Right lobe of liver (tissue), 6 donors: ENCODE measurements at regions not wholly inside any gene's neighbourhood (a gene's known extent, or its start where the extent isn't known, plus 50 kb on each side); places are given as distances from the start of the nearest gene placed in this dataset.

Experiments
- ATAC-seq, 4 donors: fragments of 200-7000 bp; cut with Tn5 transposase; one replicate each; pipeline ENCODE4 v1.9.1; 2020; ENCODE audit warnings: mild to moderate bottlenecking in 4 of 4, moderate library complexity in 4 of 4
- DNase-seq, 3 donors: peaks; one replicate each; pipeline ENCODE4 v3.0.0-alpha.2; 2020
- H3K27ac ChIP-seq, 3 donors: fragments of 200-600 bp; one replicate each; pipeline ENCODE4 v1.8.0; 2022
- H3K27me3 ChIP-seq, 2 donors: fragments of 200-600 bp; one replicate each; pipeline ENCODE4 v1.8.0; 2022
- H3K36me3 ChIP-seq, 4 donors: fragments of 200-600 bp; sonication (generic) in 1 of 4; one replicate each; pipeline versions ENCODE4 v1.5.1 to v1.8.0; 2017 to 2022; ENCODE audit warnings: control low read depth in 1 of 4
- H3K4me1 ChIP-seq, 4 donors: fragments of 200-600 bp; sonication (generic) in 1 of 4; one replicate each; pipeline versions ENCODE4 v1.5.1 to v1.8.0; 2017 to 2022; ENCODE audit warnings: control low read depth in 1 of 4
- H3K4me3 ChIP-seq, 3 donors: fragments of 200-600 bp; one replicate each; pipeline ENCODE4 v1.8.0; 2022
- H3K9me3 ChIP-seq, 4 donors: fragments of 200-600 bp; sonication (generic) in 1 of 4; one replicate each; pipeline versions ENCODE4 v1.5.1 to v1.8.0; 2017 to 2022; ENCODE audit warnings: control low read depth in 1 of 4
- CTCF ChIP-seq, 4 donors: fragments of 200-600 bp in 3 of 4; fragments of 450-650 bp in 1 of 4; IDR thresholded peaks; one replicate each; pipeline versions ENCODE4 v1.5.1 to v1.8.0; 2016 to 2022; ENCODE audit warnings: antibody characterized with exemption in 4 of 4, mild to moderate bottlenecking in 2 of 4
- POLR2A ChIP-seq: fragments of 450-650 bp; IDR thresholded peaks from one replicate; pipeline ENCODE4 v1.6.1; 2017; ENCODE audit warnings: antibody characterized with exemption, mild to moderate bottlenecking
- WGBS: methylation state at CpG from one replicate; pipeline ENCODE4 v1.1.6; 2018; ENCODE audit warnings: low coverage, low lambda C conversion rate; ENCODE audit not compliant: insufficient coverage; ENCODE audit errors: missing lambda C conversion rate; 5-methylcytosine and 5-hydroxymethylcytosine counted together
- intact Hi-C, 2 donors: fragments of 100-400 bp; cut with DNase I; formaldehyde crosslinking; loops; one replicate each; pipeline versions ENCODE4 v1.11.2 to v1.14.1; 2022
- donor health status: DM: no; HTN: yes; CAD: no.
- donor health status: DM: no; HTN: no; CAD: no.
- donor health status: DM: no; HTN: no; CAD: no.
- donor health status: DM: no; HTN: yes; CAD: no.
- donor health status: DM: no; HTN: yes; CAD: no.

GRCh38 chr18:77340815-77341214, 91.2 kb downstream of the GALR1 start:
- H3K9me3 ChIP-seq, result no peaks in the 10 kb centered on the region
- DNase-seq (no peak), ATAC-seq (no peak)
- H3K36me3 ChIP-seq, result no peaks in the 10 kb centered on the region
- WGBS, result 68% methylated on average over 3 of the region's 7 CpGs
- H3K27me3 ChIP-seq, result no peaks in the 10 kb centered on the region
- intact Hi-C loops, result no loop called here
- H3K27ac ChIP-seq, result no peak overlapping the region
- H3K4me1 ChIP-seq, result no peaks in the 10 kb centered on the region
- no peak for TF ChIP-seq POLR2A
- no peak for TF ChIP-seq CTCF (IDR thresholded peaks at IDR 0.05)
- no peak overlapping the region for H3K4me3 ChIP-seq

- intact Hi-C loops, result no loop called here
- TF ChIP-seq POLR2A (no peak), CTCF (IDR thresholded peaks at IDR 0.05) (no peak)
Measured at GRCh38 chr18:77341527-77342325, 92.1 kb downstream of the GALR1 start.

GRCh38 chr18:77342736-77343135, 93.1 kb downstream of the GALR1 start:
- intact Hi-C loops, result no loop called here
- no peak for ATAC-seq
- WGBS, result no CpG with 5 or more reads among the region's 10 CpGs
- Histone ChIP-seq H3K36me3 (no peaks in the 10 kb centered on the region), H3K4me1 (no peaks in the 10 kb centered on the region), H3K27me3 (no peaks in the 10 kb centered on the region), H3K27ac (no peak overlapping the region), H3K4me3 (no peak overlapping the region), H3K9me3 (no peaks in the 10 kb centered on the region)
- no peak for DNase-seq
- TF ChIP-seq POLR2A, result no peak
- no peak for TF ChIP-seq CTCF (IDR thresholded peaks at IDR 0.05)

More at GRCh38 chr18:77341527-77342325, 92.1 kb downstream of the GALR1 start:
- no peak overlapping the region for H3K4me3 ChIP-seq
- H3K27me3 ChIP-seq, result no peaks in the 10 kb centered on the region
- WGBS, result 67% methylated on average over 12 of the region's 17 CpGs
- no peaks in the 10 kb centered on the region for H3K9me3 ChIP-seq
- no peaks in the 10 kb centered on the region for H3K36me3 ChIP-seq
- no peak overlapping the region for H3K27ac ChIP-seq
- ATAC-seq, result no peak
- DNase-seq, result no peak
- no peaks in the 10 kb centered on the region for H3K4me1 ChIP-seq

- Histone ChIP-seq H3K4me3 (no peak overlapping the region), H3K27me3 (no peaks in the 10 kb centered on the region), H3K36me3 (no peaks in the 10 kb centered on the region), H3K4me1 (no peaks in the 10 kb centered on the region), H3K9me3 (no peaks in the 10 kb centered on the region), H3K27ac (no peak overlapping the region)
- DNase-seq (no peak), ATAC-seq (no peak)
- TF ChIP-seq CTCF (IDR thresholded peaks at IDR 0.05) (no peak), POLR2A (no peak)
- 33% methylated on average over 4 of the region's 14 CpGs for WGBS
- intact Hi-C loops, result no loop called here
Measured at GRCh38 chr18:77343846-77344510, 94.3 kb downstream of the GALR1 start.
